ENCODE measurements at regions not wholly inside any gene's neighbourhood (a gene's known extent, or its start where the extent isn't known, plus 50 kb on each side); places are given as distances from the start of the nearest gene placed in this dataset.

DNA sequence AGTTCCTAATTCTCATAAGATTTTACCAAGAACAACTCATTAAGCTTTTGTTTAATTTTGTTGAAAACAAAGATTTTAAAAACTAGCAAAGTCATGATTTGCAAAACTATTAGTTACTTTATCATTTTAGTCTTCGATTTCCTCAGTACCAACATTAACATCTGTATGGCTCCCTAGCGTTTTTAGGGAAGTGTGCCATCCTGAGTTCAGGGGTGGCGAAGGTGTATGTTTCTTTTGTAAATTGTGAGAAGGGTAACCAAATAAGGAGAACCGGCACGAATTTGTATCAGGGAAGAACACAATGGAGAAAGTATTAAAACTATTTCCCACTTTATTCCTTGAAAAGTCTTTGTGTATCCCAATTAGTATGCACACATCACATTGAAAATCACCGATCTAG lies 419.9 kb downstream of the DSC3 start:
- no peak overlapping the region for H2AFZ ChIP-seq (ENCODE audit: control insufficient read depth, low read length)
- no peaks in the 10 kb centered on the region for H3K36me3 ChIP-seq (ENCODE audit: control insufficient read depth in 2 of 2, extremely low read depth in 1 of 2, insufficient read depth in 2 of 2, low read length in 2 of 2)
- no peak overlapping the region for H3K4me3 ChIP-seq (ENCODE audit: control insufficient read depth in 2 of 3, extremely low read depth in 1 of 3, insufficient read depth in 2 of 3, low read depth in 1 of 3, low read length in 3 of 3)
- DNase-seq (ENCODE audit: low read depth, low spot score) (no peak), FAIRE-seq (no peak)
- no peaks in the 10 kb centered on the region for H4K20me1 ChIP-seq (ENCODE audit: control insufficient read depth, extremely low read depth, insufficient read depth, low read length)
- H3K27ac ChIP-seq (ENCODE audit: control insufficient read depth, insufficient read depth, low read length): no peak overlapping the region
- no peaks in the 10 kb centered on the region for H3K79me2 ChIP-seq (ENCODE audit: control insufficient read depth, insufficient read depth, low read length)
- no peak overlapping the region for H3K9ac ChIP-seq (ENCODE audit: control insufficient read depth, extremely low read depth, insufficient read depth, low read length)
- no peaks in the 10 kb centered on the region for H3K9me3 ChIP-seq (ENCODE audit: control insufficient read depth, low read depth, low read length)
- H3K4me1 ChIP-seq (ENCODE audit: control insufficient read depth, extremely low read depth, insufficient read depth, low read length): no peaks in the 10 kb centered on the region
- no peak overlapping the region for H3K4me2 ChIP-seq (ENCODE audit: control insufficient read depth, extremely low read depth, insufficient read depth, low read depth, low read length)
- H3K9me1 ChIP-seq (ENCODE audit: control insufficient read depth, extremely low read depth, insufficient read depth, low read length): no peaks in the 10 kb centered on the region
- dilution Hi-C loops (cut with MboI; ENCODE audit: extremely low pct_ligation_motif_present, low sequenced_read_pairs): no loop called here
- no peaks in the 10 kb centered on the region for H3K27me3 ChIP-seq (ENCODE audit: control insufficient read depth, extremely low read depth, insufficient read depth, low read length)
- TF ChIP-seq, protein P1, sequence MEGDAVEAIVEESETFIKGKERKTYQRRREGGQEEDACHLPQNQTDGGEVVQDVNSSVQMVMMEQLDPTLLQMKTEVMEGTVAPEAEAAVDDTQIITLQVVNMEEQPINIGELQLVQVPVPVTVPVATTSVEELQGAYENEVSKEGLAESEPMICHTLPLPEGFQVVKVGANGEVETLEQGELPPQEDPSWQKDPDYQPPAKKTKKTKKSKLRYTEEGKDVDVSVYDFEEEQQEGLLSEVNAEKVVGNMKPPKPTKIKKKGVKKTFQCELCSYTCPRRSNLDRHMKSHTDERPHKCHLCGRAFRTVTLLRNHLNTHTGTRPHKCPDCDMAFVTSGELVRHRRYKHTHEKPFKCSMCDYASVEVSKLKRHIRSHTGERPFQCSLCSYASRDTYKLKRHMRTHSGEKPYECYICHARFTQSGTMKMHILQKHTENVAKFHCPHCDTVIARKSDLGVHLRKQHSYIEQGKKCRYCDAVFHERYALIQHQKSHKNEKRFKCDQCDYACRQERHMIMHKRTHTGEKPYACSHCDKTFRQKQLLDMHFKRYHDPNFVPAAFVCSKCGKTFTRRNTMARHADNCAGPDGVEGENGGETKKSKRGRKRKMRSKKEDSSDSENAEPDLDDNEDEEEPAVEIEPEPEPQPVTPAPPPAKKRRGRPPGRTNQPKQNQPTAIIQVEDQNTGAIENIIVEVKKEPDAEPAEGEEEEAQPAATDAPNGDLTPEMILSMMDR (optimal IDR thresholded peaks at IDR 0.05 in 1 of 3, IDR thresholded peaks at IDR 0.05 in 1 of 3, conservative IDR thresholded peaks at IDR 0.05 in 1 of 3; ENCODE audit: extremely low read depth in 1 of 3, insufficient read depth in 2 of 3, low read length in 3 of 3): no peak
- TF ChIP-seq EZH2 (IDR thresholded peaks at IDR 0.05; ENCODE audit: low read length): no peak

DNA sequence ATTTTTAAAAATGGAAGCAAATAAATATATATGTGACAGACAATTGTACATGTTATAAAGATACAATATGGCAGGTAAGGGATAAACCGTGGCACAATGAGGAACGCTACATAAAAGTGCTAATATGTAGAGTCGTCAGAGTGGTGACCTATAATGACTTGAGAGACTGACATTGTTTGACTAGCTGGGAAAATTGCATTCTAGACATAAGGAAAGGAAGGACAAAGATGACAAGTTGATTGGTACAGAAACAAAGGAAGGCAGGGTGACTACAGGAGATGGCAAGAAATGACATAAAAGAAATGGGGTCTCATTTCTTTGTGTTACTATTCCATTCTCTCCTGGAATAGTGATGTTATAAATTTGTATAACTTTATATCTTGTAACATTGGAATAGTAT lies 420.4 kb downstream of the DSC3 start:
- Histone ChIP-seq H4K20me1 (ENCODE audit: control insufficient read depth, extremely low read depth, insufficient read depth, low read length) (no peaks in the 10 kb centered on the region), H3K9ac (ENCODE audit: control insufficient read depth, extremely low read depth, insufficient read depth, low read length) (no peak overlapping the region), H3K27me3 (ENCODE audit: control insufficient read depth, extremely low read depth, insufficient read depth, low read length) (no peaks in the 10 kb centered on the region), H3K79me2 (ENCODE audit: control insufficient read depth, insufficient read depth, low read length) (no peaks in the 10 kb centered on the region), H2AFZ (ENCODE audit: control insufficient read depth, low read length) (no peak overlapping the region), H3K27ac (ENCODE audit: control insufficient read depth, insufficient read depth, low read length) (no peak overlapping the region), H3K4me1 (ENCODE audit: control insufficient read depth, extremely low read depth, insufficient read depth, low read length) (no peaks in the 10 kb centered on the region), H3K9me3 (ENCODE audit: control insufficient read depth, low read depth, low read length) (no peaks in the 10 kb centered on the region), H3K36me3 (ENCODE audit: control insufficient read depth in 2 of 2, extremely low read depth in 1 of 2, insufficient read depth in 2 of 2, low read length in 2 of 2) (no peaks in the 10 kb centered on the region), H3K9me1 (ENCODE audit: control insufficient read depth, extremely low read depth, insufficient read depth, low read length) (no peaks in the 10 kb centered on the region), H3K4me2 (ENCODE audit: control insufficient read depth, extremely low read depth, insufficient read depth, low read depth, low read length) (no peak overlapping the region), H3K4me3 (ENCODE audit: control insufficient read depth in 2 of 3, extremely low read depth in 1 of 3, insufficient read depth in 2 of 3, low read depth in 1 of 3, low read length in 3 of 3) (no peak overlapping the region)
- DNase-seq (ENCODE audit: low read depth, low spot score) (no peak), FAIRE-seq (no peak)
- TF ChIP-seq EZH2 (IDR thresholded peaks at IDR 0.05; ENCODE audit: low read length): no peak
- TF ChIP-seq, protein P1 (optimal IDR thresholded peaks at IDR 0.05 in 1 of 3, IDR thresholded peaks at IDR 0.05 in 1 of 3, conservative IDR thresholded peaks at IDR 0.05 in 1 of 3; ENCODE audit: extremely low read depth in 1 of 3, insufficient read depth in 2 of 3, low read length in 3 of 3): no peak
- dilution Hi-C loops (cut with MboI; ENCODE audit: extremely low pct_ligation_motif_present, low sequenced_read_pairs): no loop called here

Data from keratinocyte (primary cell).